HG03066 (cell line): ENCODE measurements at regions not wholly inside any gene's neighbourhood (a gene's known extent, or its start where the extent isn't known, plus 50 kb on each side); places are given as distances from the start of the nearest gene placed in this dataset.
"Not testable (repeated sequence)": the region's sequence is repeated elsewhere in the genome, so short reads cannot be mapped to it uniquely, and the experiment has no call there.

Experiments
- ATAC-seq: cut with Tn5 transposase; IDR thresholded peaks from one replicate; pipeline ENCODE4 v1.9.1; 2021; ENCODE audit warnings: low read depth; ENCODE audit not compliant: unreplicated experiment

DNA sequence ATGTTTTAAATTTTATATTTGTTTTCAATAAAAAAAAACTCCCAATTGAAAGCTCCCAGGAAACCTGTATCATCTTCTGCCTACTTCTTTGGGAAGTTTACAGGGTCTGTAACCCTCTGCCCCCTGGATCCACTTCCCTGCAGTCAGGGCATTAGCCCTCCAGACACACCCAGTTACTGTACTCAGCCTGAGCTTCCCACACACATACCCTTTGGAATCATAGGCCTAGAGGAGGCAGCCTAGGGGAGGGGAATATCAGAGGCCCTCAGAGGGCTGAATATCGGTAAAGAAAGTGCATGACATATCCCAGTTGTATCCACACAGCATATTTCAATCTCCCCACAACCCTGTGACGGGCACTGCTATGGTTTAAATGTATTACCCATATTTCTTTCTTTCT, 56.2 kb upstream of the TFPI start:
- ATAC-seq = not testable (repeated sequence)

DNA sequence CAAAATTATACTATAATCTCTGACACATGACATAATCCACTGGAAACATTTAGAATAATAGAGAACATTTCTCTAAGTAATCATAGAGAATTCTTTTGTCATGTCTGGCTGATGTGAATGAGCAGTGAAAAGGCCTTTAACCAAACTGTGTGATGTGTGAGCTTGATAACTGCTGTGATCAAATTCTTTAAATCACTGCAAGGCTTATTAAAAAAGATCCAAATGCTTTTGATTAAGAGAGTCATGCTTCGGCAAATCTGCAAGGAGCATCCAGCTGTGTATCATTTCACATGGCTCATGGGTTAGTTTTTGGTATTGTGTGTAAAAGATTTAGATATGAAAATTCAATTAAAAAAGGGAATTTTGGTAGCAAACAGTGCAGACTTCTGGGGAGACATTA, 58.6 kb upstream of the TFPI start:
- ATAC-seq = no peak

DNA sequence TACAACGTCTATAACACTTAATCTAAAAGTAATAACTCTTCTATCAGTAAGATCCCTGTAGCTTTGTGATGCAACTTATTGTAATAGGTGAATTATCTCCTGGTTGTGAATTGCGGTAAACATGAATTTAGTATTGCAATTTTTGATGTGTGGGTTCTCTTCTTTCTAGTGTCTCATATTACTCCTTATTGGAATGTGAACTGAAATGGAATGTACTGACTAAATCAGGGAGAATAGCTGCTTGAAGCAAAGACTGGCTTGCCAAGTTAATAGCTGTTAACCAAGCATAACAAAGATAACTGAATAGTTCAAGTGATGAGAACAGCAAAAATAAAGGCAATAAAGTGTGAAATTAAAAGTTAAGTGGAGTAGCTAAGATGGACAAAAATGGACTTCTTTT, 60.5 kb upstream of the TFPI start:
- no peak for ATAC-seq

DNA sequence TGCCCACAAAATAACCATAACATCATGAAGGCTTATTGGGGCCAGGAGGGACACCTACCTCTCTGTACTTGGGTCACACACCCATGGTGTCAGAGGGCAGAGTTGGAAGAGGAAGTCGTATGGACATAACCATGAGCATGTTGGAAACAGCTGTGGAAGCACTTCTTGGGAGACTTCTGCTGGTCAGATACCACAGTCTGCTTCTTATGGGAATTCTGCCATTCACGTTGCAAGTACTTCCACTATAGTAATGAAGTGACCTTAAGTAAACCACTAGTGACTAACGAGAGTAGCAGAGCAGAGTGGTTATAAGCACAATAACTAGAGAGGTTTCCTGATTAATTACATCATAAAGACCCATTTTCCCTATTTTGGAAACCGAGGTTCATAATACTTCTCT, 61.1 kb upstream of the TFPI start:
- ATAC-seq = no peak

DNA sequence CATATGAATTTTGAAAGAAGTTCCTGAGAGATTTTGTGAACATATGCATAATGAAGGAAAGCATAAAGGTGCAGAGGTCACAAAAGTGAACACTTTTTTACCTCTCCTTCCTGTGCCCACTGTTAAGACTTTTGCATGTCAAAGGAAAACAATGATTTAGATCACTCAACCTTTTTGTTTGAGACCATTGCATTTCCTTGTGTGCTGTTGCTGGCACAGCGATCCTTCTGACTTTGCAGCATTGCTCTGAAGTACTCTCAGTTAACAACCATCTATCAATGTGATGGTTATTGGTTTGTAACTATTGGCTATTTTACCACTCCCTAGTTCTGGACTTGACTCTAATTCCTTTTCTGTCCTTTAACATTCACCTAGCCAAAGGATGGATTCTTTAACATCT, 61.7 kb upstream of the TFPI start:
- no peak for ATAC-seq

DNA sequence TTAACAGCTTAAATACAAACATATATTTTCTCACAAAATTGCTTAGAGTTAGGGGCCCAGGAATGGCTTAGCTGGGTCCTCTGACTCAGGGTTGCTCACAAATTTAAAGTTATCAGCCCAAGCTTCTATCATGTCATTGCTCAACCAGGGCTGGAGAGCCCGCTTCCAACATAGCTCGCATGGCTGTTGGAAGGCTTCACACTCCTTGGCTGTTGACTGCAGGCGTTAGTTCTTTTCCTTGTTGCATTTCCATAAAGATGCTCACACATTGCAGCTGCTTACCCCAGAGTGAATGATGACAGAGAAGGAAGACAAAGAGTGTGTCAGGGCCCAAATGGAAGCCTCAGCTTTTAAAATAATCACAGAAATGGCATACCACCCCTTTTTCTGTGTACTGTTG, 62.9 kb upstream of the TFPI start:
- no peak for ATAC-seq

DNA sequence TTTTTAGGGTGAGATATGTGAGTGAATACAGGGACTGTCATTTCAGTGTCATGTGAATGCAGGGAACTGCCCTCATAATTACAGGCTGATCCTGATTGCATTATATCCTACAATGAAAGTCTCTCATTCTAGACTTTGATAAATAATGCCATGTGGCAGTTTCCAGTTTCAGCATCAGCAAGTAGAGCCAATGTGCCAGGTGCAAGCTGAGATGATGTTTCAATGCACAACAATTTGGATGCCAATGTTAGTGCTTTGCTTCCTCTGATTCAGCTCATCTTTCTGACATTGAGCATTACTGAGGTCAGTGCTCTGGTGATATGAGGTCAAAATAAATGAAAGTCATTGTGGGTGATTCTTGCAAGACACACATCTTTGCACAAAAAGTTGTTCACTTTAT, 63.7 kb upstream of the TFPI start:
- ATAC-seq = no peak

DNA sequence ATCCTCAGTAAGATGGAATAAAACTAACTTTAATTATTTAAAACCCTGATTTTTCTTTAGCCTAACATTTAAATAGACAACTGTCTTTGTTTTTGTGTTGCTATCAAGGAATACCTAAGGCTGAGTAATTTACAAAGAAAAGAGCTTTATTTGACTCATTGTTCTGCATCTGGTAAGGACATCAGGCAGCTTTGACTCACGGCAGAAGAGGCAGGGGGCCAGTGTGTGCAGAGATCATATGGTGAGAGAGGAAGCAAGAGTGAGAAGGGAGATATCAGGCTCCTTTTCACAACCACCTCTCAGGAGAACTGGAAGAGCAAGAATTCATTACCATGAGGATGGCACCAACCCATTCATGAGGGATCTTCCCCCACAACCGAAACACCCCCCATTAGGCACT, 64.6 kb upstream of the TFPI start:
- no peak for ATAC-seq

DNA sequence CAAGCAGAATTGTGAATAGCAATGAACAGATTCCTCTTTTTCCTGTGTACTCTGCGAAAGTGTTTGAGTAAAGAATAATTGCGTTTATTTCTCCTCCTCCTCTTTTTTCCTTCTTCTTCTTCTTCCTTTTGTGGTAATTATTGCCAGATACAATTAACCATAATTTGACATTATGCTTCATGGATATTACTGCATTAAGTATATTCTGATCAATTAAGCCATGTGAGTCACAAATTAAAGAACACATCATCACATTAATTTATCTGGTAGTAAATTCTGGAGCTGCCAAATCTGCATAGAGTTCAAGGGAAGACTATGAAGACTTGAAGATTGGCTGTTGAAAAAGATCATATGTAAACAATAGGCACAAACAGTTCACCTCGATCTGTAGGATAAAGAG, 72.9 kb upstream of the TFPI start:
- ATAC-seq = no peak

DNA sequence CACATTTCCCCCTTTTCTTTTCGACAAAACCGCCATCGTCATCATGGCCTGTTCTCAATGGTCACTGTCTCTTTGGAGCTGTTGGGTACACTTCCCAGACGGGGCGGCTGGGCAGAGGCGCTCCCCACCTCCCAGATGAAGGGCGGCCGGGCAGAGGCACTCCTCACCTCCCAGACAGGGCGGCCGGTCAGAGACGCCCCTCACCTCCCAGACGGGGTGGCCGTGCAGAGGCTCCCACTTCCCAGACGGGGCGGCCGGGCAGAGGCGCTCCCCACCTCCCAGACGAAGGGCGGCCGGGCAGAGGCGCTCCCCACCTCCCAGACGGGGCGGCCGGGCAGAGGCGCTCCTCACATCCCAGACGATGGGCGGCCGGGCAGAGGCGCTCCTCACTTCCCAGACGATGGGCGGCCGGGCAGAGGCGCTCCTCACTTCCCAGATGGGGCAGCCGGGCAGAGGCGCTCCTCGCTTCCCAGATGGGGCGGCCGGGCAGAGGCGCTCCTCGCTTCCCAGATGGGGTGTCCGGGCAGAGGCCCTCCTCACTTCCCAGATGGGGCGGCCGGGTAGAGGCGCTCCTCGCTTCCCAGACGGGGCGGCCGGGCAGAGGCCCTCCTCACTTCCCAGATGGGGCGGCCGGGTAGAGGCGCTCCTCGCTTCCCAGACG, 82.6 kb upstream of the TFPI start:
- ATAC-seq = not testable (repeated sequence)

DNA sequence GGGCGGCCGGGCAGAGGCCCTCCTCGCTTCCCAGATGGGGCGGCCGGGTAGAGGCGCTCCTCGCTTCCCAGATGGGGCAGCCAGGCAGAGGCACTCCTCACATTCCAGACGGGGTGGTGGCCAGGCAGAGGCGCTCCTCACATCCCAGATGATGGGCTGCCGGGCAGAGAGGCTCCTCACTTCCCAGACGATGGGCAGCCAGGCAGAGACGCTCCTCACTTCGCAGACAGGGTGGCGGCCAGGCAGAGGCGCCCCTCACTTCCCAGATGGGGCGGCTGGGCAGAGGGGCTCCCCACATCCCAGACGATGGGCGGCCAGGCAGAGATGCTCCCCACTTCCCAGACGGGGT, 83.1 kb upstream of the TFPI start:
- ATAC-seq = not testable (repeated sequence)

DNA sequence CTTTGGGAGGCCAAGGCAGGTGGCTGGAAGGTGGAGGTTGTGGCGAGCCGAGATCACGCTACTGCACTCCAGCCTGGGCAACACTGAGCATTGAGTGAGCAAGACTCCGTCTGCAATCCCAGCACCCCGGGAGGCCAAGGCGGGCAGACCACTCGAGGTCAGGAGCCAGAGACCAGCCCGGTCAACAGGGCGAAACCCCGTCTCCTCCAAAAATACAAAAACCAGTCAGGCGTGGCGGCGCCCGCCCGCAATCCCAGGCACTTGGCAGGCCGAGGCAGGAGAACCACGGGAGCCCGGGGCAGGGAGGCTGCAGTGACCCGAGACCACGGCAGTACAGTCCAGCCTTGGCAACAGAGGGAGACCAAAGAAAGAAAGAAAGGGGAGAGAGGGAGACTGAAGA, 83.5 kb upstream of the TFPI start:
- ATAC-seq = not testable (repeated sequence)

DNA sequence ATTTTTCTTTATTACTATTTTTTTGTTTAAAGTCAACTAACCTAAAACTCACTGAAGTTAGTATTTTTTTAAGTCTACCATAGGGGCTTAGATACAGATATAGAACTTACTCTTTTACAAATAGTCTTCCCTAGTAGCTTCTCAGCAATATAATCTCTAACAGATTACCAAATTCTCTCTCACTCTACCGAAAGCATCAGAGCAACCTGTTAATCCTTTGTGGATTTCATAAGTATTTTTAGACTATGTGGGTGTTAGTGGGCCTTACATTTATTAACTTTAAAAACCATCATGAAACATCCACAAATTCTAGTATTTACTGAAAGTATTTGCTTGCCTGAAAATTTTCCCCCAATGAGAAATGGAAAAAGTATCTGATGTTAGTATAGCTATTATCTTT, 84.6 kb upstream of the TFPI start:
- peak; percentile 74 for ATAC-seq

DNA sequence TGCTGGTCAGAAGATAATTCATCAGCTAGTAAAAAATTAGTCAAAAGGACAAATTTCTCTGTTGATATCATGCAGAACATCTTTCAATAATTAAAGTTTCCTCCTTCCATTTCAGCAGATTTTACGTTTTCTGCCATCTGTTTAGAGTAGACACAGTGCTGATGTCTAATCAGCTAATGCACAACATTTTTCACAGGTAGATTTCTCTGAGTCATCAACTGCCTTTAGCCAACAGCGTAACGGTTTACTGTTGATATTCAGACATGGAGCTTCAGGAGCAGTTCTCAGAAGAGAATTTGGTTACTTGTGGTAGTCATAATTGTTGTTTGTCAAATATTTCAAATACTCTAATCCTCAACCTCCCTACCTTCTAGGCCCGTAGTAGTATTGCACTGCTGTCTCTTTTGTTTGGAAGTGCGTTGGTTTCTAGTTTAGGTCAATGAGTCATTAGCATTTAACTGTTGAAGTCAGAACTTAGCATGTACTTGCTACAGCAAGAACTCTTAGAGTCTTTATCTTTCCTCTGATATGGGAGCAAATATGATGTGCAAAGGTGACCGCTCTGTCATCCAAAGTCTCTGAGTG, 86.8 kb upstream of the TFPI start:
- ATAC-seq = no peak

DNA sequence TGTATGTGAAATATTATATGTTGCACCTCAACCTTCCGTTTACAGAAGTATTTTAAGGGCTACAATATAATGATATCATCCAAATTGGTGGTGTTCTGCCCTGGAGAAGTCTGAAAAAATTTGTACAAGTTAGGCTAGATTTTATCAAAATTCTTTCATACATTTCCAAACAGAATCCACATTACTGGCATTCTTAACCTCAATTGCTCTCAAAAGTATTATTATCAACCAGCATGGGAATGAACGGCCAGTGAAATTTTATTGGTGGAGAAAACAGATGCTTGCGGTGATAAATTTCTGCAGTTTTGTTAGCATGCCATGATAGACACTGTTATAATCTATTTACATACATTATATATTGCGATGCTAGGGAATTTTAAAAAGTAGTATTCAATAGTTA, 88.3 kb upstream of the TFPI start:
- ATAC-seq = no peak

DNA sequence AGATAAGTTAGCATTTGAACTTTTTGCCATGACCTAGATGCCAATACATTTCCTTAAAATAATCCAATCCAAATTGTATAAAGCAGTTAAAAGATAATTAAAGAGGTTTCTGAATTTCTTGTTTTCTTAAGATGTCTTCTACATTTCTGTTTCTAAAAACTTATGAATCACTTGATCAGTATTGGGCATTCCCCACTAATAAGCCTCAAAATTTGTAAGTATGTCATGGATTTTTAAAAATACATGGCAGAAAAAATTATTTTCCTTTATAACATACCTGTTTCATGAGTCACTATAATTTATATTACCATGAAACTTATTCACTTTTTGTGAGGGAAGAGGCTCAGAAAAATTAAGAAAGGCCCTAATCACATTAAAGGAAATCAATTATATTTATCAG, 90.3 kb upstream of the TFPI start:
- no peak for ATAC-seq

DNA sequence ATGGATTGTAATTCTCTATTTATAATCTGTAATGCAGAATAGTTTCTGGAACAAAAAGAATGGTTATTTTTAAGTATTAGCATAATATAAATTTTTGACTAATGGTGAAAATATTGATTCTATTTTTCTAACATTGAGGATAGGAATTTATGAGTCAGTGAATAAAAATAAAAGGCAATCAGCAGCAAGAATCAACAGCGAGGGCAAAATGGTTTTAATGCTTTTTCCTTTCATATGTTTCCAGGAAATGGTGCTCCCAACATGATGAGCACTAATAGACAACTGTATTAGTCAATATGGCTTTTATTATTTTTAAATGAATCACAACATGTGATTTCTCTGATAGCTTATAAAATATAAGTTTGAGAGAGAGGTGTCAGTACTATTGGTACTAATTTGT, 90.7 kb upstream of the TFPI start:
- no peak for ATAC-seq

DNA sequence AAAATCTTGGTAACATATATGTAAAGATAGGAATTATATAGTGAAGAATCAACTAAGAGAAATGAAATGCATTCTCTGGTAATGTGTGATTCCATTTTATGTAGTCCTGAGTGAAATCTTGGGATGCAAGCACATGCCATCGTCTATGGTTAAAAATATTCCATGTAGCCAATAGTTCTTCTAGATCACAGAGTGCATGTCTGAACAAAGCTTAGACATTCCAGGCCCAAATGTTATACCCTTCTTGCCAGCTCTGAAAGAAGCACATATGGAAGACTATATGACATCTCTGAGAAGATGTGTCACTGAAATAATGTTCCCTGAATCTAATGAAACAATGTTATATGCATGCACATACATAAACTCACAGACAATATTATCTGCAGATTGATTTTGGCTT, 92.3 kb upstream of the TFPI start:
- ATAC-seq = no peak

DNA sequence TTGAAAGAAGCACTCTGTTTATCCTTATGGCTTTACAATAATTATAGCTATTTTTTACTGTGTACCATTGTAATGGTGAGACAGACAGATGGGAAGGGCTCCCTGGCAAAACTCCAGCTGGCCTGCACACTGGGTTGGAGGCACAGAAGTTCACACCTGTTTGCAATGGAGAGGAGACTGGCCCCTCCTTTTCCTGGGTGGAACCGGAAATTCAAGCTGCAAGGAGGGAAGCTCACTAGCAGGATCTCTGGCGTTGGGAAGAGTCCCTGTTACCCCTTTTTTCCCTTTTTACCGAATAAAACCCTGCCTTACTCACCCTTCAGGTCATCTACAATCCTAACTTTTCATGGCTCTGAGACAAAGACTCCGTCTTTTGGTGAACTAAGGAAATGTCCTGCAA, 100.3 kb upstream of the TFPI start:
- ATAC-seq = no peak

DNA sequence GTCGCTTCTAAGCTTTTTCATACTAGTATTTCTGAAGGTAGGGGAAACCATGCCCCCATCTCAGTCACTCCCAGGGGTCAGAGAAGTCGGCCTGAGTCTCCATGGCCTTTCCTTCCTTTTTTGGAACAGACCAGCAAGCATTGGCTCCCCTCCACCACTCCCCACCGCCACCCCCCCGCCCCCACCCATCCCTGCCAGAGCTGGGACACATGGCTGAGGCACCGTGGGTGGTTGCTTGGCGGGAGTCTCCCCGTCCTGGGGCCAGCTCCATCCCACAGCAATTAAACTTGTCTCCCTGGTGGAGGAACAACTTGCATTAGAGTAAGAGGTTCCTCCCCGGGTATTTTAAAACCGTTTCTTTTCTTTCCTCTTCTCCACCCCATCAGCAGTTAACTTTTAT, 100.8 kb upstream of the TFPI start:
- ATAC-seq = no peak

DNA sequence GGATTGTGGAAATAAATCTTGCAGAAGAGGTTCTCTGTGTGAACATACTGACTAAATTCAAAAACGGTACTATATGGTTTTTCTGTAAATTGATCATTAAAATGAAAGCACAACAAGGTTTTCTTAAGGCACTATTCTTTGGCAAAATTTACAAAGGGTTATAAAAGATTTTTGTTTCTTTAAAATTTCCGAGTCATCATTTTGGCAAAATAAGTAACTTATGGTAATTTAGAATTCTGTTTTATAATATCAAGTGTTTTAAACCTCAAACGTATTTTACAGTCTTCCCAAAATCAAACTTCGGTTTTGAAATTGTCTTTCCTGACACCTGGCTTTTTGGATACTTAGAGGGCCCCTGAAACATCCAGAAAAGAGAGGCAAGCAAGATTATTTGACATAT, 101.9 kb upstream of the TFPI start:
- no peak for ATAC-seq

DNA sequence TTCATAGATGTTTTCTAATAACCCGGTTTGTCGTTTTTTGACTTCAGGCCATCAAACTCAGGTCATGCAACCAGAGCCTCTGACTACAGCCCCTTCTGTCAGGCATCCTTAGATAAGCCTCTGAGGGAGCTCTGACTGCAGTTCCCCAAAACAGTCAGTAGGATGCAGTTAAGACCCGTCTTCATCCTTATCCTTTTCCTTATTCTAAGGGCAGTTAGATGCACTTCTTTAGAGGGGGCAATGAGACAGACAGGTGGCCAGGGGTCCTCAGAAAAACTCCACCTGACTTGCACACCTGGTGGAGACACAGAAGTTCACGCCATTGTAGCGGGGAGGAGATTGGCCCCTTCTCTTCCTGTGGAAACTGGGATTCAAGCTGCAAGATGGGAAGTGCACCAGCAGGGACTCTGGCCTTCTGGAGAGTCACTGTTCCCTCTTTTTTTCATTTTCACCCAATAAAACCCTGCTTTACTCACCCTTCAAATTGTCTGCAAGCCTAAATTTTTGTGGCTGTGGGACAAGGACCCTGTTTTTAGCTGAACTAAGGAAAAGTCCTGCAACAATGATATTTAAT, 104.8 kb upstream of the TFPI start:
- ATAC-seq = no peak

DNA sequence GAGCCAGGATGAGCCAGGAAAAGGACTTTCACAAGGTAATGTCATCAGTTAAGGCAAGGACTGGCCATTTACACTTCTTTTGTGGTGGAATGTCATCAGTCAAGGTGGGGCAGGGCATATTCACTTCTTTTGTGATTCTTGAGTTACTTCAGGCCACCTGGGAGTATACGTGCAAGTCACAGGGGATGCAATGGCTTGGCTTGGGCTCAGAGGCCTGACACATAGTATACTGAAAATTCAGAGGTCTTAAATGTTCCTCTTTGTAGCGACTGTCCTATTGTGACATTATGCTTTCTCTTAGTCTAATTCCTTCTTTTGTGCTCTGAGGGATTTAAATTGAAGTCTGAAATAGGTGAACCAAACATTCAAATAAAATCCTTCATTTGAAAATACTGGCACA, 121.8 kb upstream of the TFPI start:
- ATAC-seq = not testable (repeated sequence)
